Calu3 (cell line): ENCODE measurements at regions not wholly inside any gene's neighbourhood (a gene's known extent, or its start where the extent isn't known, plus 50 kb on each side); places are given as distances from the start of the nearest gene placed in this dataset.

Source experiments
- BruUV-seq: library from RNA; stranded (reverse); fragments of 400-500 nt; replicated peaks from 2 replicates; lab custom pipeline; 2021; lab: Mats Ljungman, UMichigan
- CTCF ChIA-PET: fragments of 300-600 bp; sonication (Branson Sonifier 250); formaldehyde crosslinking; loops from one replicate; lab custom pipeline; 2022; ENCODE audit warnings: antibody characterized with exemption; lab: Charles Lee
- DNase-seq: peaks from one replicate; pipeline ENCODE4 v3.0.0; 2022
- H3K27ac Mint-ChIP-seq: one replicate; pipeline ENCODE4 v1.8.0; 2022; ENCODE audit warnings: mixed read lengths; ENCODE audit not compliant: unreplicated experiment
- H3K27me3 Mint-ChIP-seq: one replicate; pipeline ENCODE4 v1.8.0; 2022; ENCODE audit warnings: mixed read lengths; ENCODE audit not compliant: unreplicated experiment
- H3K36me3 Mint-ChIP-seq: one replicate; pipeline ENCODE4 v1.8.0; 2022; ENCODE audit warnings: mild to moderate bottlenecking, moderate library complexity, mixed read lengths; ENCODE audit not compliant: insufficient read depth, unreplicated experiment
- H3K4me1 Mint-ChIP-seq: one replicate; pipeline ENCODE4 v1.8.0; 2022; ENCODE audit warnings: mild to moderate bottlenecking, low read depth, mixed read lengths; ENCODE audit not compliant: unreplicated experiment
- H3K4me3 Mint-ChIP-seq: one replicate; pipeline ENCODE4 v1.8.0; 2022; ENCODE audit warnings: mild to moderate bottlenecking, low read depth, moderate library complexity, mixed read lengths; ENCODE audit not compliant: unreplicated experiment
- H3K9me3 Mint-ChIP-seq: one replicate; pipeline ENCODE4 v1.8.0; 2022; ENCODE audit warnings: low read depth, mixed read lengths; ENCODE audit not compliant: unreplicated experiment
- intact Hi-C: fragments of 100-400 bp; cut with micrococcal nuclease; formaldehyde crosslinking; loops from one replicate; pipeline ENCODE4 v1.10.0; 2022; ENCODE audit not compliant: unreplicated experiment
- TF ChIP-seq, protein P1 (sequence below): fragments of 200-600 bp; IDR thresholded peaks from one replicate; pipeline ENCODE4 v1.8.0; 2022; ENCODE audit warnings: antibody characterized with exemption; ENCODE audit not compliant: unreplicated experiment

- no peak overlapping the region for H3K4me3 Mint-ChIP-seq
- H3K36me3 Mint-ChIP-seq = peaks cover 5% of the 10 kb centered on the region
- TF ChIP-seq, protein P1, sequence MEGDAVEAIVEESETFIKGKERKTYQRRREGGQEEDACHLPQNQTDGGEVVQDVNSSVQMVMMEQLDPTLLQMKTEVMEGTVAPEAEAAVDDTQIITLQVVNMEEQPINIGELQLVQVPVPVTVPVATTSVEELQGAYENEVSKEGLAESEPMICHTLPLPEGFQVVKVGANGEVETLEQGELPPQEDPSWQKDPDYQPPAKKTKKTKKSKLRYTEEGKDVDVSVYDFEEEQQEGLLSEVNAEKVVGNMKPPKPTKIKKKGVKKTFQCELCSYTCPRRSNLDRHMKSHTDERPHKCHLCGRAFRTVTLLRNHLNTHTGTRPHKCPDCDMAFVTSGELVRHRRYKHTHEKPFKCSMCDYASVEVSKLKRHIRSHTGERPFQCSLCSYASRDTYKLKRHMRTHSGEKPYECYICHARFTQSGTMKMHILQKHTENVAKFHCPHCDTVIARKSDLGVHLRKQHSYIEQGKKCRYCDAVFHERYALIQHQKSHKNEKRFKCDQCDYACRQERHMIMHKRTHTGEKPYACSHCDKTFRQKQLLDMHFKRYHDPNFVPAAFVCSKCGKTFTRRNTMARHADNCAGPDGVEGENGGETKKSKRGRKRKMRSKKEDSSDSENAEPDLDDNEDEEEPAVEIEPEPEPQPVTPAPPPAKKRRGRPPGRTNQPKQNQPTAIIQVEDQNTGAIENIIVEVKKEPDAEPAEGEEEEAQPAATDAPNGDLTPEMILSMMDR = no peak
Observed at GRCh38 chr4:135839712-135840111, 1638.1 kb upstream of the PABPC4L start.

GRCh38 chr4:135838889-135839288, 1637.3 kb upstream of the PABPC4L start:
- CTCF ChIA-PET = no interaction called here
- no TSS peak for BruUV-seq
- Mint-ChIP-seq H3K27ac (no peak overlapping the region), H3K27me3 (no peaks in the 10 kb centered on the region), H3K36me3 (peaks cover 5% of the 10 kb centered on the region), H3K4me3 (no peak overlapping the region), H3K9me3 (peaks cover 2% of the 10 kb centered on the region), H3K4me1 (no peaks in the 10 kb centered on the region)
- no peak for DNase-seq
- intact Hi-C loops = no loop called here
- TF ChIP-seq, protein P1 = no peak

More at GRCh38 chr4:135839712-135840111, 1638.1 kb upstream of the PABPC4L start:
- no peak for DNase-seq
- Mint-ChIP-seq H3K9me3 (peaks cover 2% of the 10 kb centered on the region), H3K4me1 (no peaks in the 10 kb centered on the region), H3K27ac (no peak overlapping the region), H3K27me3 (no peaks in the 10 kb centered on the region)
- CTCF ChIA-PET = no interaction called here
- BruUV-seq = no TSS peak
- intact Hi-C loops = no loop called here

GRCh38 chr4:135834471-135834870, 1632.9 kb upstream of the PABPC4L start:
- BruUV-seq = no TSS peak
- intact Hi-C loops = no loop called here
- no peak overlapping the region for H3K27ac Mint-ChIP-seq

GRCh38 chr4:135833529-135833928, 1631.9 kb upstream of the PABPC4L start:
- Mint-ChIP-seq H3K4me1 (no peaks in the 10 kb centered on the region), H3K27me3 (no peaks in the 10 kb centered on the region), H3K27ac (no peak overlapping the region), H3K4me3 (no peak overlapping the region), H3K9me3 (no peaks in the 10 kb centered on the region), H3K36me3 (no peaks in the 10 kb centered on the region)
- CTCF ChIA-PET = no interaction called here
- BruUV-seq = no TSS peak
- intact Hi-C loops = no loop called here
- no peak for DNase-seq
- TF ChIP-seq, protein P1 = no peak

More at GRCh38 chr4:135834471-135834870, 1632.9 kb upstream of the PABPC4L start:
- Mint-ChIP-seq H3K36me3 (no peaks in the 10 kb centered on the region), H3K9me3 (no peaks in the 10 kb centered on the region), H3K27me3 (no peaks in the 10 kb centered on the region), H3K4me3 (no peak overlapping the region), H3K4me1 (no peaks in the 10 kb centered on the region)
- DNase-seq = no peak
- TF ChIP-seq, protein P1 = no peak
- CTCF ChIA-PET = no interaction called here
